ENCODE measurements at regions not wholly inside any gene's neighbourhood (a gene's known extent, or its start where the extent isn't known, plus 50 kb on each side); places are given as distances from the start of the nearest gene placed in this dataset.

- 0 out of 2 replicates have a peak, but pooled peaks have one; percentile 13 for TF ChIP-seq SPI1 (IDR thresholded peaks at IDR 0.05; ENCODE audit: borderline replicate concordance, low read depth, low read length)
- TF ChIP-seq ZHX1 (conservative IDR thresholded peaks at IDR 0.05; ENCODE audit: low read length) = no peak
- no peak for TF ChIP-seq MAFF (IDR thresholded peaks at IDR 0.05; ENCODE audit: low read length)
Measured at GRCh38 chr20:20843982-20844381, 131.5 kb upstream of the RALGAPA2 start (continued).

GRCh38 chr20:20839771-20840170, 127.3 kb upstream of the RALGAPA2 start:
- no peak for FAIRE-seq
- H3K27ac ChIP-seq (ENCODE audit: extremely low read depth, low read depth, low read length) = no peak overlapping the region
- no peak overlapping the region for H3K4me3 ChIP-seq
- no peaks in the 10 kb centered on the region; a peak in 1 of 5 replicates for H3K4me1 ChIP-seq (replicated peaks in 1 of 2; ENCODE audit: control insufficient read depth in 2 of 2, insufficient read depth in 2 of 2, low read length in 2 of 2)
- no peaks in the 10 kb centered on the region for H3K79me2 ChIP-seq (ENCODE audit: control insufficient read depth, insufficient read depth, low read length)
- CTCF ChIA-PET (ENCODE audit: low intra/inter-chr PET ratio) = interaction anchor here (0.6 kb wide), 1 partner anchor 666 kb away, joined by 3 read pairs; no protein-coding TSS in a partner anchor
- no peaks in the 10 kb centered on the region for H3K9me1 ChIP-seq (ENCODE audit: control insufficient read depth, insufficient read depth, low read length)
- ATAC-seq = no peak
- no peaks in the 10 kb centered on the region for H3K9me3 ChIP-seq (replicated peaks; ENCODE audit: control insufficient read depth, insufficient read depth, low read depth, low read length)
- H3K9ac ChIP-seq (ENCODE audit: insufficient read depth in 1 of 2, low read depth in 2 of 2, low read length in 2 of 2) = no peak overlapping the region
- no TSS peak for BruUV-seq (replicated peaks)
- no peak for TF ChIP-seq CLOCK (CRISPR knock-in tag; IDR thresholded peaks at IDR 0.05; ENCODE audit: borderline replicate concordance)
- no peak for TF ChIP-seq ZNF398 (CRISPR knock-in tag; IDR thresholded peaks at IDR 0.05)
- TF ChIP-seq ATF7 (IDR thresholded peaks at IDR 0.05) = no peak
- no peak for TF ChIP-seq ZC3H8 (IDR thresholded peaks at IDR 0.05)
- TF ChIP-seq NR0B1 (IDR thresholded peaks at IDR 0.05; ENCODE audit: partially characterized antibody) = no peak
- TF ChIP-seq GTF2F1 (IDR thresholded peaks at IDR 0.05; ENCODE audit: low read depth, low read length) = no peak
- TF ChIP-seq SMAD4 (CRISPR knock-in tag; conservative IDR thresholded peaks at IDR 0.05) = no peak
- TF ChIP-seq PREB (CRISPR knock-in tag; IDR thresholded peaks at IDR 0.05) = no peak
- TF ChIP-seq ZNF175 (CRISPR knock-in tag; IDR thresholded peaks at IDR 0.05; ENCODE audit: low read depth) = no peak
- POLR2A ChIA-PET = no interaction called here
- no peak for DNase-seq (ENCODE audit: extremely low read depth in 1 of 4, low spot score in 3 of 4)
- H3K4me2 ChIP-seq (ENCODE audit: insufficient read depth, low read length) = no peak overlapping the region
- H4K20me1 ChIP-seq (replicated peaks; ENCODE audit: control insufficient read depth, insufficient read depth, low read length) = no peaks in the 10 kb centered on the region
- H2AFZ ChIP-seq (ENCODE audit: low read depth, low read length) = no peak overlapping the region
- intact Hi-C loops (cut with micrococcal nuclease) (loop anchor here (10.0 kb wide), 1 partner anchor 665 kb away; no protein-coding TSS in a partner anchor), in situ Hi-C loops (cut with MboI) (loop anchor here (10.0 kb wide), 2 partner anchors 405 to 665 kb away; no protein-coding TSS in a partner anchor)
- H3K36me3 ChIP-seq (ENCODE audit: control insufficient read depth, insufficient read depth, low read length) = no peaks in the 10 kb centered on the region
- H3K27me3 ChIP-seq (ENCODE audit: control insufficient read depth in 2 of 2, insufficient read depth in 2 of 2, low read length in 2 of 2) = no peaks in the 10 kb centered on the region; a peak in 1 of 5 replicates

Measured in K562 (cell line).